HFFc6 (cell line): ENCODE measurements at regions not wholly inside any gene's neighbourhood (a gene's known extent, or its start where the extent isn't known, plus 50 kb on each side); places are given as distances from the start of the nearest gene placed in this dataset.

ENCODE experiments used
- DNase-seq: peaks from one replicate; pipeline ENCODE4 v3.0.0-alpha.2; 2018
- H3K27ac Mint-ChIP-seq: 2 replicates; pipeline ENCODE4 v1.8.0; 2020; ENCODE audit warnings: mild to moderate bottlenecking, mixed read lengths
- H3K27me3 Mint-ChIP-seq: 2 replicates; pipeline ENCODE4 v1.8.0; 2021; ENCODE audit warnings: mild to moderate bottlenecking, moderate library complexity, mixed read lengths; ENCODE audit not compliant: insufficient read depth
- H3K36me3 Mint-ChIP-seq: 2 replicates; pipeline ENCODE4 v1.8.0; 2021; ENCODE audit warnings: low read depth, mixed read lengths
- H3K4me1 Mint-ChIP-seq: 2 replicates; pipeline ENCODE4 v1.8.0; 2020; ENCODE audit warnings: low read depth, mixed read lengths
- H3K4me3 Mint-ChIP-seq: 2 replicates; pipeline ENCODE4 v1.8.0; 2020; ENCODE audit warnings: mild to moderate bottlenecking, moderate library complexity, mixed read lengths
- H3K9me3 Mint-ChIP-seq: 2 replicates; pipeline ENCODE4 v1.8.0; 2020; ENCODE audit warnings: mild to moderate bottlenecking, mixed read lengths
- CTCF ChIP-seq: fragments of 200-600 bp; sonication (generic); IDR thresholded peaks from 2 replicates; pipeline ENCODE4 v1.5.0; 2021; ENCODE audit warnings: antibody characterized with exemption, mild to moderate bottlenecking

- Mint-ChIP-seq H3K4me1 (peaks cover 3% of the 10 kb centered on the region), H3K27ac (no peak overlapping the region), H3K36me3 (peaks cover 3% of the 10 kb centered on the region; the same call in 1 of the 2 replicates), H3K4me3 (no peak overlapping the region), H3K27me3 (no peaks in the 10 kb centered on the region; the same call in 1 of the 2 replicates), H3K9me3 (no peaks in the 10 kb centered on the region)
- no peak for TF ChIP-seq CTCF
- DNase-seq = no peak
These were observed 241.8 kb upstream of the PRDM1 start for GRCh38 chr6:105844275-105844883.

GRCh38 chr6:105839266-105839665 lies 246.9 kb upstream of the PRDM1 start:
- Mint-ChIP-seq H3K4me3 (no peak overlapping the region), H3K27ac (no peak overlapping the region), H3K9me3 (no peaks in the 10 kb centered on the region), H3K36me3 (peaks cover 3% of the 10 kb centered on the region; the same call in 1 of the 2 replicates), H3K27me3 (no peaks in the 10 kb centered on the region), H3K4me1 (peaks cover 15% of the 10 kb centered on the region)
- DNase-seq = no peak
- TF ChIP-seq CTCF = no peak

- H3K27me3 Mint-ChIP-seq = no peaks in the 10 kb centered on the region
- peaks cover 15% of the 10 kb centered on the region for H3K4me1 Mint-ChIP-seq
- H3K27ac Mint-ChIP-seq = no peak overlapping the region
- no peaks in the 10 kb centered on the region for H3K36me3 Mint-ChIP-seq
- no peak for DNase-seq
- H3K9me3 Mint-ChIP-seq = no peaks in the 10 kb centered on the region
- no peak for TF ChIP-seq CTCF
- no peak overlapping the region for H3K4me3 Mint-ChIP-seq
These were observed 248.0 kb upstream of the PRDM1 start for GRCh38 chr6:105838171-105838570.

- Mint-ChIP-seq H3K9me3 (no peaks in the 10 kb centered on the region), H3K27ac (no peak overlapping the region), H3K36me3 (no peaks in the 10 kb centered on the region), H3K4me1 (peaks cover 15% of the 10 kb centered on the region), H3K27me3 (no peaks in the 10 kb centered on the region), H3K4me3 (no peak overlapping the region)
- TF ChIP-seq CTCF = no peak
- no peak for DNase-seq
These were observed 249.2 kb upstream of the PRDM1 start for GRCh38 chr6:105836889-105837288.

GRCh38 chr6:105836379-105836778 lies 249.8 kb upstream of the PRDM1 start:
- DNase-seq = no peak
- H3K27me3 Mint-ChIP-seq = no peaks in the 10 kb centered on the region
- no peak overlapping the region for H3K4me3 Mint-ChIP-seq
- no peak overlapping the region for H3K27ac Mint-ChIP-seq
- no peaks in the 10 kb centered on the region for H3K9me3 Mint-ChIP-seq
- TF ChIP-seq CTCF = no peak
- H3K36me3 Mint-ChIP-seq = no peaks in the 10 kb centered on the region
- H3K4me1 Mint-ChIP-seq = peaks cover 15% of the 10 kb centered on the region

GRCh38 chr6:105835373-105835772 lies 250.8 kb upstream of the PRDM1 start:
- Mint-ChIP-seq H3K27me3 (no peaks in the 10 kb centered on the region), H3K36me3 (no peaks in the 10 kb centered on the region), H3K27ac (no peak overlapping the region), H3K4me1 (peaks cover 15% of the 10 kb centered on the region), H3K9me3 (no peaks in the 10 kb centered on the region), H3K4me3 (no peak overlapping the region)
- TF ChIP-seq CTCF = peak; percentile 70
- peak; percentile 6 for DNase-seq
